ENCODE measurements at regions not wholly inside any gene's neighbourhood (a gene's known extent, or its start where the extent isn't known, plus 50 kb on each side); places are given as distances from the start of the nearest gene placed in this dataset.
"Not testable (repeated sequence)": the region's sequence is repeated elsewhere in the genome, so short reads cannot be mapped to it uniquely, and the experiment has no call there.

GRCh38 chr16:33844533-33844932 lies 385.1 kb downstream of the TP53TG3F start:
- H3K4me1 ChIP-seq; H3K9ac ChIP-seq (ENCODE audit: low read depth in 2 of 2, low read length in 2 of 2); H3K27ac ChIP-seq; intact Hi-C loops (cut with DNase I); H3K4me3 ChIP-seq; H3K36me3 ChIP-seq; H3K27me3 ChIP-seq; H3K9me3 ChIP-seq: not testable (repeated sequence)
- DNase-seq = peak; percentile 18

All from colonic mucosa (tissue), 4 donors.